HG02798 (cell line): ENCODE measurements at regions not wholly inside any gene's neighbourhood (a gene's known extent, or its start where the extent isn't known, plus 50 kb on each side); places are given as distances from the start of the nearest gene placed in this dataset.
A peak's percentile ranks its signal among the peaks of the same experiment; 100 is the strongest.
"Not testable (repeated sequence)": the region's sequence is repeated elsewhere in the genome, so short reads cannot be mapped to it uniquely, and the experiment has no call there.

Source experiments
- ATAC-seq: cut with Tn5 transposase; IDR thresholded peaks from one replicate; pipeline ENCODE4 v1.9.1; 2021; ENCODE audit warnings: mild to moderate bottlenecking; ENCODE audit not compliant: unreplicated experiment, poor library complexity

DNA sequence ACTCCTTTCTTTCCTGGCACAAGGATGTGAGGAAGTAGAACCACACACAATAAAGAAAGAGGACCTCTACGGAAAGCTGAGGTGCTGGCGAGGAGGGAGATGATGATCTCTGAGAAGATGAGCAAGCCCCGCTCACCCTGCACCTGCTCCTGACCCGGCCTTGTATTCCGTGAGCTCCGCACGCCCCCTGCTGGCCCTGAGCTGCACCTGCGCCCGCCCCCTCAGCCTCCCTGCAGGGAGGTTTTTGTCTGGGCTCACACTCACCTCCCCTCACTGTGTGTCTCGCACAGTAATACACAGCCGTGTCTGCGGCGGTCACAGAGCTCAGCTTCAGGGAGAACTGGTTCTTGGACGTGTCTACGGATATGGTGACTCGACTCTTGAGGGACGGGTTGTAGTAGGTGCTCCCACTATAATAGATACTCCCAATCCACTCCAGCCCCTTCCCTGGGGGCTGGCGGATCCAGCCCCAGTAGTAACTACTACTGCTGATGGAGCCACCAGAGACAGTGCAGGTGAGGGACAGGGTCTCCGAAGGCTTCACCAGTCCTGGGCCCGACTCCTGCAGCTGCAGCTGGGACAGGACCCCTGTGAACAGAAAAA lies 895.1 kb downstream of the TMEM121 start:
- ATAC-seq, result not testable (repeated sequence)

DNA sequence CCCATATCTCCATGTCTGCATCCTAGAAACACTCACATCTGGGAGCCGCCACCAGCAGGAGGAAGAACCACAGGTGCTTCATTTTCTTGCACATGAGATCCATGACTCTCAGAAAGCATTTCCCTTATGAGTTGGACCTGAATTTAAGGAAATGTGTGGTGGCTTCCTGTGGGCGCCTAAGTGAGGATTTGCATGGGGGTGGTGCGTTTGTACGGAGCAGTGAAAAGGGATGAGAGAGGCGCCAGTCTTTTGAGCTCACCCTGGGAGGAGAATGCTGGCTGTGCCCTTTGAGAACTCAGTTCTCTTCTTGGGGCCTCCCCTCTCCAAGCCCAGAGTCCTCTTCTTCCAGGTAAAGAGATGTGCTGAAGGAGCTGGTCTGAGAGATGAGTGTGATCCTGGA lies 895.7 kb downstream of the TMEM121 start:
- ATAC-seq, result peak; percentile 41

DNA sequence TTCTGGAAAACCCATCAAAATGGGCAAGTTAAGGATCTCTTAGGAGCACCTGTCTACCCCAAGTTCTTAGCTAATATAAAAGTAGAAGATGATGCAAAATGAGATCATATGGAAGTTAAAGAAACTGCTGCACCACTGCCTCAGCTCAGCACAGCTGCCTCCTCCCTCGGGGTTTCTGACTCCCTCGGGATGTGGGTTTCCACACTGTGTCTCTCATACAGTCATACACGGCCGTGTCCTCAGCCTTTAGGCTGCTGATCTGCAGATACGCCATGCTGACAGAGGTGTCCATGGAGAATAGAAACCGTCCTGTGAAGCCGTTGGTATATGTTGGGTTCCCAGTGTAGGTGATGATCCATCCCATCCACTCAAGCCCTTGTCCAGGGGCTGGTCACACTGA lies 898.8 kb downstream of the TMEM121 start:
- ATAC-seq, result not testable (repeated sequence)

DNA sequence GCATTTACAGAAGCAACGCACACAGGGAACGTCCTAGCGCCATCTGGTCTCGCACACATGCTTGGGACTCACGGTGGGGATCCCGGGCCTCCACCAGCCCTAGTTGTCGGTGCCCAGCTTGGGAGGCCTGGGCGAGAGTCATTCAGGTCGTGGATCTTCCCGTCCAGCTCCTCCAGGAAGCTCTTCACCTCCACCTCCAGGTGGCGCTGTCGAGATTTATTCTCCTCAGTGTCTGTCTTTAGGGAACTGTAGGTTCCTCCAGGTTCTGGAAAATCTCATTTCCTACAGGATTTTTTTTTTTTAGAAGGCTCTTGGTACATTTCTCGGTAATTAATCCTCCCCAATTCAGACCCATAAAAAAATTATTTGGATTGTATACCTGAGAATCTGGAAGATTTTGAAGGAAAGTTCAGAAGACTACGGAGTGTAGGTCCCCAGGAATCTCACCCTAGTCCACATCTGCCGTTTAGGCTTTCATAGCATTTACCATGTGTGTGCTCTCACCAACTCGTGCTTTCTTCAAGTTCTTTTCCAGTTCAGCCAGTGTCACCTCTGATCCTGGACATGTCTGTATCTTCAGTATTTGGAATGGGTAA lies 910.0 kb downstream of the TMEM121 start:
- no peak for ATAC-seq

DNA sequence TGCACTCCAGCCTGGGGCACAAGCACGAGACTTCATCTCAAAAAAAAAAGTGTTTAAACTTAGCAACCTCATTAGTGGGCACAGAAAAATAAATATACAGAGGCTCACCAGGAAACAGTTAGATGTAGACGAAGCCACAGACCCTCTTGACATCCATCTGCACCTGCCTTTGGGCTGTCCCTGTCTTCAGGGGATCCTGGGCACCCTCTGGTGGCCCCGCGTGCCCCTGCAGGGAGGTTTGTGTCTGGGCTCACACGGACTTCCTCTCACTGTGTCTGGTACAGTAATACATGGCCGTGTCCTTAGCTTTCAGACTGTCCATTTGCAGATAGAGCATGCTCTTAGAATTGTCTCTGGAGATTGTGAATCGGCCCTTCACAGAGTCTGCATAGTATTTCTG lies 916.5 kb downstream of the TMEM121 start:
- no peak for ATAC-seq

DNA sequence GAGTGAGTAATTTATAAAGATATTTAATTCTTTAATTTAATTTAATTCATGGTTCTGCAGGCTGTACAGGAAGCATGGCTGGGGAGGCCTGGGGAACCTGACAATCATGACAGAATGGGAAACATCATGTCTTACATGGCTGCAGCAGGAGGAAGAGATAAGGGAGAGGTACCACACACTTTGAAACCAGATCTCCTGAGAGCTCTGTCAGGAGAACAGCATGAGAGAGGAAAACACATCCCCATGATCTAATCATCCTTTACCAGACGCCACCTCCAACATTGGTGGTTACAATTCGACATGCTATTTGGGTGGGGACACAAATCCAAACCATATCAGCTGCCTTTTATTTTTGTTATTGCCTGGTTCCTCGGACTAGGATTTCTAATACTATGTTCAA lies 928.6 kb downstream of the TMEM121 start:
- ATAC-seq, result no peak

DNA sequence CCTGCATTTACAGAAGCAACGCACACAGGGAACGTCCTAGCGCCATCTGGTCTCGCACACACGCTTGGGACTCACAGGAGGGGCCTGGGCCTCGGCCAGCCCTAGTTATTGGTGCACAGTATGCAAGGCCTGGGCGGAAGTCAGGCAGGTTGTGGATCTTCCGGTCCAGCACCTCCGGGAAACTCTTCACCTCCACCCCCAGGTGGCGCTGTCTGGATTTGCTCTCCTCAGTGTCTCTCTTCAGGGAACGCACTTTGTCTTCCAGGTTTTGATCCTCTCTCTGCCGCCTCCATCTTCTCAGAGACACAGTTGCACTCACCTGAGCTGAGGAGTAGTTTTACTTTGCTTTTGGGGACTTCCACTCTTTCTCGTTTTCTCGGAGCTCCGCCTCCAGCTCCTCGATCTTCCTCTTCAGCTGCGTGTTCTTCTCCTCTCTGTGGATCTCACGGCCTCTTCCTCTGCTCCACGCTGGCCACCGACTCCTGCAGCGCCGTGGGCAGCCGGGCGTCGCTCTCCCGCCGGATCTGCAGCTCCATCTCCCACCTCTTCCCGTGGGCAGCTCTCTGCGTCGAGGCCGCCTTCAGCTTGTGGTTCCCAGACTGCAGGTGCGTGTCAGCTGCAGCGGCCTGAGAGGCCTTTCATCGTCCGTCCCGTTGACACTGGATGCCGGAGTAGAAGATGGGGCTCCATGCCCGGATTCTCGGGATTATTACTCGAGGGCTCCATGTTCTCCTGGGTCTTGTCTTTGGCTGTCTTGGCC lies 933.8 kb downstream of the TMEM121 start:
- ATAC-seq, result no peak

DNA sequence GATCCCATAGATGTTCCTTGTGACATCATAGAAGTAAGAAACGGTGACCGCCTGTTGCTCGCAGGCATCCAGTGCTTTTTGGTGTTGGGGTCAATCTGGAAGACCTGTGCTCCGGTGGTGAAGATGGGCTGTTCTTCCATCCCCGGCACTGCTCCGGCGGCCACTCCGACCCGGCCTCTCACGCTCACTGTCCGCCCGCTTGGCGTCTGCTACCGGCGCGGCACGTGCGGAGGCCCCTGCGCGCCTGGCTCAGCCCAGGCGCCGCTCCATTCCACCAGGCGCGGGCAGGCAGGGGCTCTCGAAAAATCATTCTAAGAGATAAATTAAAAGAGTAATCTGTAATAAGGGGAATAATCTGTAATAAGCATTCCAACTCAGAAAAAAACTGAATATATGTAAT lies 934.5 kb downstream of the TMEM121 start:
- ATAC-seq, result no peak

DNA sequence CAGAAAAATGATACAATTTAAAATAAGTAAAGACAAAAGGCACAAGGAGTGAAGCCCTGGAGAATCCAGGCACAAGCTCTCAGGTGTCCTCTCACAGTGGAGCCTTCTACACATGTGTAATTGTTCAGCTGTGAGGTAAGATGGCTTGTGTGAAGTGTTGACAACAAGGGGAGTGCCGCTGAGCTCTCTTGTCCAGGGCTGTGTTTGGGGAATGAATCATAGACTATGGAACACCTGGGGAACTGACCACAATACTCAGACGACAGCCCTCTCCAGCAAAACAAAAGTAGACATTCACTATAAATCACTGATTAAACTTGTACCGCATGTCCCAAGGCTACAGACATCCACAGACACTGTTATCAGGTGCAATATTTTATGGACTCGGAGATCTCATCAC lies 940.1 kb downstream of the TMEM121 start:
- not testable (repeated sequence) for ATAC-seq

DNA sequence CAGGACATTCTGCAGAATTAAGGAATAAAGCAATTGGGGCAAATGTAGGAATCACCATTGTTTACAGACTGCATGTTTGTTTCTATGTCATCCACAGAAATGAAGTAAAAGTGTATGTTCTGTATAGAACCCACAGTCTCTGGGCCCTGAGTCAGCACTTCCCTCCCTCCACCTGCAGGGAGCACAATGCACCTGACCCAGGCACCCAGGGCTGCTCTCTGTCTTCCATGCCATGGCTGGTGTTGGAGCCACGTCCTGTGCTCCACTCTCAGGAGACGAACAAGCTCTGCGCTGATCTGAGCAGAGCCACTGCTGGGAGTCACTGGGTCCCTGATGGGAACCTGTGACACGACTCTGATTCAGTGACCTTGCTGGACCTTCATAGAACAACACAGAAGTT lies 942.5 kb downstream of the TMEM121 start:
- ATAC-seq, result not testable (repeated sequence)

DNA sequence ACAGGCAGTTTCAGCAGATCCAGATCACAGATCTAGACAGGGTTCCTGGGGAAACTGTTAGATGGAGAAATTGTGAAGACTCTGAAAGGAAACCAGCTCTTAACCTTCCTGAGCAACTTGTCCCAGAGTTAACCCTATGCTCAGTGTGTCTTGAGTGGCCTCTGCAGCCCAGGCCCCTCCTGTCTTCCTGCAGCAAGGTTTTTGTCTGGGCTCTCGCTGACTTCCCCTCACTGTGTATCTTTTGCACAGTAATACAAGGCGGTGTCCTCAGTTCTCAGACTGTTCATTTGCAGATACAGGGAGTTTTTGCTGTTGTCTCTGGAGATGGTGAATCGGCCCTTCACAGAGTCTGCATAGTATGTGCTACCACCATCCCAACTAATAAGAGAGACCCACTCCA lies 943.6 kb downstream of the TMEM121 start:
- not testable (repeated sequence) for ATAC-seq

DNA sequence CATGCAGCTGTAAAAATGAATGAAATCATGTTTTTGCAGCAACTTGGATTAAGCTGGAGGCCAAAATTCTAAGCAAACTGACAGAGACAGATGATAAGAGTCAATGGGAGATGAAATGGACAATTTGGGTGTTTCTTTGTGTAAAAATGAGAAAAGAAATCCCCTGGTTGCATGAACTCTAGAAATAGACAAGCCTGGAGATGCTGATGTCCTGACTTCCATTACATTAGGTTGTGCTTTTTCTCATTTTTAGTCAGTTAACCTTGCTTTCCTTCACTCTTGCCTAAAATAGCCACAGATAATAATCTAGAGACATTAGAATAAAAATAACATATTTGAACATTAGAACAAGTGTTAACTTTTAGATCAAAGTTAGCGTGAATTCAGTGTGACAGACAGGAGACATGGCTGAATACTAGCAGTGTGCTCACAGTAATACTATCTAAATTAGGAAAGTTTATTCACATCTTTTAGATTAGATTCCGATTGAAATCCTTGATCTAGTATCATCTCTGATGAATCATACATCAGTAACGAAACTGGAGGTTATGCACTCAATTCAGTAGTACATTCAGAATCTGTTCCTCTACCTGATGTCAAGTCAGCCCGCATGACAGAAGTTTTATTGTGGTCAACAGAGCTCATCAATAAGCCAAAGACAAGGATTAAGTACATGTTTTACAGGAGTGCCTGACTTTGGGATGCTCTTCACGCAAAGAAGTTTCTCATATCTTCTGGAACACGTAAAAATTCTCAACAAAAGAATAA lies 948.1 kb downstream of the TMEM121 start:
- ATAC-seq, result not testable (repeated sequence)

DNA sequence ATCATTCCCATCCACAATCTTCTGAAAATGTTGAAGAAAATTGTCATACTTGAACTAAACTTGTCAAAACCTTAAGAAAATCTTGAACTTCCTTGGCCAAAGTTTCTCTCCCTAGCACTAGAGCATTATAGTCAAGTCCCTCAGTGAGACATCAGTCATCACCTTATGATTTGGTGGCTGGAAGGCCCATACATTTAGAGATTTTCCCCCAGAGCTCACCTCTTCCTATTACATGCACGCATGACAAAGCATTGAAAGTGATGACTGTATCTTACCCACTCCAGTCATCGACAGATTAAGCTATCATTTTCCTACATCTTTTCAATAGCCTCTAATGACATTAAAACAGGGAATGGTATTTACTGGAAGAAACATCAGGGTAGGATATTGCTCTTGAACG lies 948.8 kb downstream of the TMEM121 start:
- not testable (repeated sequence) for ATAC-seq

DNA sequence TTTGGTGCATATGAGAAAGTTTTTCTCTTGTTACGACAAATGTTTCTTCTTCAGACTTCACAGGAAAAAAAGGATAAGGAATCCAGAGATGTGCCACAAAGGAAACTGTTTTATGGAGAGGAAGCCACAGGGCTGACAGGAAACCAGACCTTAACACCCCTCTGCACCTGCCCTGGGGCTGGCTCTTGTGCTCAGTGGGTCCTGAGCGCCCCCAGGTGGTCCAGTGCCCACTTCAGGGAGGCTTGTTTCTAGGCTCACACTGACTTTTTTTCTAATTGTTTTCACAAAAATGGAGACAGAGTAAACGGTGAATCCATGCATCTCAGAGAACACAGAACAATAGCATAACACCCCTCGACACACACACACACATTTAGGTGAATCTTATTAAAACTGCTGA lies 951.2 kb downstream of the TMEM121 start:
- ATAC-seq, result not testable (repeated sequence)

DNA sequence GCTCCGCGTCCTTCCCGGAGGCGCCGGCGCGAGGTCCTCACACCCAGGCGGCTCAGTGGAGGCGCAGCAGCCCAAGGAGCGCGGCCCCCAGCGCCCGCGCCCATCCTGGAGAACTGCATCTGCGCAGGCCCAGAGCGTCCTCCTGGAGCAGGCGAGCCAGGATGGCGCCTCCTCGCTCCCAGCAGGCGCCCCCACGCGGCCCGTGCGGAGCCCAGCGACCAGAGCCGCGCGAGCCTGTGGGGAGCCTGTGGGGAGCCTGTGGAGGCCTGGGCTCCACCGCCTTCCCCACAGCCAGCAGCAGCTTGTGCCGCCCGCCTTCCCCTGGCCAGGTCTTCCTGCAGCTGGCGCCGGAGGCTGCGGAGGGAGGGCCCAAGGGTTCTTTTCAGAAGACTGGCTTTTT lies 953.9 kb downstream of the TMEM121 start:
- ATAC-seq, result not testable (repeated sequence)

DNA sequence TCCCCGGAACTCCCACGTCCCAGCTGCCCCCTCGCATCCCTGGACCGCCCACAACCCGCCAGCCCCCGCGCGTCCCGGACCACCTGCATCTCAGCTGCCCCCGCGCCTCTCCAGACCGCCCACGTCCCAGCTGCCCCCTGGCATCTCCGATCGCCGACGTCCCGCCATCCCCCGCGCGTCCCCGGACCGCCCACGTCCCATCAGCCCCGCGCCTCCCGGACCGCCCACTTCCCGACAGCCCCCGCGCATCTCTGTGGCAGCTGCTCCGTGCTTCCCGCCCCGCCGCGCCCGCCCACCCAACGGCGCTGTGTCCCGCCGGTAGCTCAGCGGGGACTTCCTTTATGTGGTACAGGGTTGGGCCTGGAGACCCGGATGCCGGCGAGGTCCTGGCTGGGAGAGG lies 955.8 kb downstream of the TMEM121 start:
- not testable (repeated sequence) for ATAC-seq

DNA sequence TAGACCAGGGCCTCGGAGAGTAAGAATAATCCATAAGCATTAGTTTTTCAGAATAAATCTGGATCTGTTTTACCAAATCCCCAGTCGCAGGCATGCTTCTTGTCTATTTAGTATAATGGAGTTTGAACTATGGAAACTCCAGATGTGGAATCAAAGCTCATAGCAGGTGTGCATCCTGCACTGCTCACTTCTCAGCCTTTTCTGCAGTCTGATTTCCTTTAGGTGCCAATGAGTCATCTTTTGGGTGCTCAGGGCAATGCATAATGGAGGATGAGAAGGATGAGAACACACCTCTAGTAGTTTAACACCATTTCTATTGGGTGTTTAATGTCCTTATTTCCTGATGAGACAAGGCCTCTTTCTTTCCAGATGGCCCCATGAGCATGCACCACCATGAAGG lies 961.2 kb downstream of the TMEM121 start:
- no peak for ATAC-seq

DNA sequence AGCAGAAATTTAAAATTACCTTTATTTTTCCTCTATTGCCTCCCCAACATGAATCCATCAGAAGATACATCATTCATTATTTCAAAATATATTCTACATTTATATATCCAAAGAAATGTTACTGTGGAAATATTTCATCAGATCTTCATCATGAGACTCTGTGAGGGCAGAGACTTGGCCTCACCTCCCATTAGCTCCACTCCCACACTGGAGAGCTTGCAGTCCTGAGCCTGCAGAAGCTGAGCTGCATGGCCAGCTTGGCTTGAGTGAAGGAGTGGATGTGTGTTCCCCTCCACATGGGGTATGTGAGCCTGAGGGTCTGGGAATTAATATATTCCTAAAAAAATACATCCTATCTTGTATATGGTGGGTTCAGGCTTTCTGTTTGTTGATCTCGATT lies 961.9 kb downstream of the TMEM121 start:
- ATAC-seq, result no peak

DNA sequence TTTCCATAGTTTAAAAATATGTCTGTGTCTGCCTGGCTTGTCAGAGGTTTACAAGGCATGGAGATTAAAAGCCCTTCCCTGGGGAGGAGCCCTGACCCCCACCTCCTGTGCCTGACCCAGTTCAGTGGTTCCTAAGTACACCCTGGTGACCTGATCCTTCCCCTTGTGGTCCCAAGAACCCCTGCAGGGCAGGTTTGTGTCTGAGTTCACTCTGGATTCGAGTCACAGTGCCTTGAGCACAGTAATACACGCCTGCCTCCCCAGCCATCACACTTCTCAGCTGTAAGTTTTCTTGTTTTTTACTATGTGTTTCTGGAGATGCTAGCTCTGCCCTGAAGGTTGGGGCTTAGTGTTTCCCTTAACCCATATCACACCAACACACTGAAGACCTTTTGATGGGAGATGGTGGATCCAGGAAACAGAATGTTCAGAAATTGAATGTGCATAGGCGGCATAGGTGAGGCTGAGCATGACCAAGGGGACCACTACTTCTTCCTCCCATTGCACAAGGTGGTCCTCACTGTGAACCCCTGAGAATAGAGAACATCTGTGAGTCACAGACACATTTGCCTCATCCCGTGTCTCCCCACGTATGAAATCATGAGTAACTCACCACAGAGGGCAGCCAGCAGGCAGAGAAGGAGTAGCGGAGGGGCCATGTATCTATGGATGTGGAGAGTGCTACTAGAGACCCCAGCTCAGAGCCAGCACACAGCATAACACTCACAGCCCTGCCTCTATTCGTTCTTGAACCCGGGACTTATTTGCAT lies 962.9 kb downstream of the TMEM121 start:
- no peak for ATAC-seq

DNA sequence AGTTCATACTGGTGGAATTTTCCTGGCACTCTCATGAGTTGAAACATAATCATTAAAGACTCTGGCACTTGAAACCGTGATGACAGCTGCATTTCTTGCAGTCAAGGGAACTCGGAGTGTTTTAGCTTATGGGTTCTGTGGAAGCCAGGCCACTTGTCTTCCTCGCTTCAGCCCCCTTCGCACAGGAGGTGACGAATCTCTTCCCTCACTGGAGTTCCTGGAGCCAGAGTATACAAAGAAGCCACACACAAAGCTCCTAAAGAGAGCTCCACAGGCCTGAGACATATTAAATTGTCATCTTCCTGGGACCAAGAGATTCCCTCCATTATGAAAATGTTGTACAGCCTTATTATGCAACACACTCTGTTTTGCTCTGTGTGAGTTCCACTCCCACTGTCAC lies 964.1 kb downstream of the TMEM121 start:
- ATAC-seq, result no peak
